A549 (cell line): ENCODE measurements at regions not wholly inside any gene's neighbourhood (a gene's known extent, or its start where the extent isn't known, plus 50 kb on each side); places are given as distances from the start of the nearest gene placed in this dataset.

ENCODE experiments used
- CHD4 ChIP-seq: fragments of 200-600 bp; sonication (generic); IDR thresholded peaks from 2 replicates; pipeline ENCODE4 v1.6.1; 2016; ENCODE audit warnings: antibody characterized with exemption, mild to moderate bottlenecking, borderline replicate concordance
- EP300 ChIP-seq, 2 experiments: fragments of >200 bp; sonication (Bioruptor Twin); formaldehyde crosslinking; IDR thresholded peaks; 2 replicates in 1 of 2; 3 replicates in 1 of 2; pipeline ENCODE4 v1.6.1; 2016 to 2017
- HDAC2 ChIP-seq: fragments of 200-600 bp; sonication (generic); IDR thresholded peaks from 2 replicates; pipeline ENCODE4 v1.6.1; 2016
- KDM5A ChIP-seq: fragments of 200-600 bp; sonication (generic); IDR thresholded peaks from 2 replicates; pipeline ENCODE4 v1.6.1; 2016; ENCODE audit warnings: antibody characterized with exemption, mild to moderate bottlenecking
- NFE2L2 ChIP-seq: fragments of 150-350 bp; conservative IDR thresholded peaks from 2 replicates; pipeline ENCODE4 v1.6.1; 2014; ENCODE audit warnings: low read length
- TF ChIP-seq, protein P1 (sequence below): fragments of >200 bp; sonication (Bioruptor Twin); formaldehyde crosslinking; IDR thresholded peaks from 3 replicates; pipeline ENCODE4 v1.5.1; 2016
- TF ChIP-seq, protein P2 (sequence below): IDR thresholded peaks from 2 replicates; pipeline ENCODE4 v1.6.1; 2012; ENCODE audit warnings: low read depth, borderline replicate concordance
- TF ChIP-seq, protein P3 (sequence below): fragments of 450-650 bp; IDR thresholded peaks from 2 replicates; pipeline ENCODE4 v1.6.1; 2014; ENCODE audit warnings: antibody characterized with exemption
- TF ChIP-seq, protein P4 (sequence below): fragments of >200 bp; sonication (Bioruptor Twin); formaldehyde crosslinking; IDR thresholded peaks from 3 replicates; pipeline ENCODE4 v1.6.1; 2016
- TF ChIP-seq, protein P5 (sequence below): fragments of >200 bp; sonication (Bioruptor Twin); formaldehyde crosslinking; IDR thresholded peaks from 2 replicates; pipeline ENCODE4 v1.6.1; 2016

DNA sequence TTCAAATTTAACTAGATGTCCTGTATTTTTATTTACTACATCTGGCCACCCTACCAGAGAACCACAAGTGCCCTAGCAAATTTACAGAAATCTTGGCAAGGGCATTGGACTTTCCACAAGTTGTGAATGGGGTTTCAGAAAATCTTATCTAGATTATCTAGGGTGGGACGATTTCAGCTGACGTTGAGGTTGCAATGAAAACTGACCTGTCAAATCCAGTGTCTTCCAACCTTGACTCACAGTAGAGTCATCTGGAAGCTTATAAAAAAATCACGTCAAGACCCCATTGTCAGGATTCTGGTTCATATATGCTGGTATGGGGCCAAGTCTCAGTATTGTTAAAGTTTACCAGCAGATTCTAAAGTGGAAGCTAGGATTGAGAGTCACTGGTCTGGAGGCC lies 109.6 kb upstream of the ACTBL2 start:
- TF ChIP-seq CHD4 (no peak), HDAC2 (no peak), EP300 (IDR thresholded peaks at IDR 0.05) (no peak), NFE2L2 (no peak), KDM5A (no peak)
- TF ChIP-seq, protein P1, sequence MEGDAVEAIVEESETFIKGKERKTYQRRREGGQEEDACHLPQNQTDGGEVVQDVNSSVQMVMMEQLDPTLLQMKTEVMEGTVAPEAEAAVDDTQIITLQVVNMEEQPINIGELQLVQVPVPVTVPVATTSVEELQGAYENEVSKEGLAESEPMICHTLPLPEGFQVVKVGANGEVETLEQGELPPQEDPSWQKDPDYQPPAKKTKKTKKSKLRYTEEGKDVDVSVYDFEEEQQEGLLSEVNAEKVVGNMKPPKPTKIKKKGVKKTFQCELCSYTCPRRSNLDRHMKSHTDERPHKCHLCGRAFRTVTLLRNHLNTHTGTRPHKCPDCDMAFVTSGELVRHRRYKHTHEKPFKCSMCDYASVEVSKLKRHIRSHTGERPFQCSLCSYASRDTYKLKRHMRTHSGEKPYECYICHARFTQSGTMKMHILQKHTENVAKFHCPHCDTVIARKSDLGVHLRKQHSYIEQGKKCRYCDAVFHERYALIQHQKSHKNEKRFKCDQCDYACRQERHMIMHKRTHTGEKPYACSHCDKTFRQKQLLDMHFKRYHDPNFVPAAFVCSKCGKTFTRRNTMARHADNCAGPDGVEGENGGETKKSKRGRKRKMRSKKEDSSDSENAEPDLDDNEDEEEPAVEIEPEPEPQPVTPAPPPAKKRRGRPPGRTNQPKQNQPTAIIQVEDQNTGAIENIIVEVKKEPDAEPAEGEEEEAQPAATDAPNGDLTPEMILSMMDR = no peak
- TF ChIP-seq, protein P2, sequence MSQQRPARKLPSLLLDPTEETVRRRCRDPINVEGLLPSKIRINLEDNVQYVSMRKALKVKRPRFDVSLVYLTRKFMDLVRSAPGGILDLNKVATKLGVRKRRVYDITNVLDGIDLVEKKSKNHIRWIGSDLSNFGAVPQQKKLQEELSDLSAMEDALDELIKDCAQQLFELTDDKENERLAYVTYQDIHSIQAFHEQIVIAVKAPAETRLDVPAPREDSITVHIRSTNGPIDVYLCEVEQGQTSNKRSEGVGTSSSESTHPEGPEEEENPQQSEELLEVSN = no peak
- TF ChIP-seq, protein P3, sequence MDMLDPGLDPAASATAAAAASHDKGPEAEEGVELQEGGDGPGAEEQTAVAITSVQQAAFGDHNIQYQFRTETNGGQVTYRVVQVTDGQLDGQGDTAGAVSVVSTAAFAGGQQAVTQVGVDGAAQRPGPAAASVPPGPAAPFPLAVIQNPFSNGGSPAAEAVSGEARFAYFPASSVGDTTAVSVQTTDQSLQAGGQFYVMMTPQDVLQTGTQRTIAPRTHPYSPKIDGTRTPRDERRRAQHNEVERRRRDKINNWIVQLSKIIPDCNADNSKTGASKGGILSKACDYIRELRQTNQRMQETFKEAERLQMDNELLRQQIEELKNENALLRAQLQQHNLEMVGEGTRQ = no peak
- TF ChIP-seq, protein P4, sequence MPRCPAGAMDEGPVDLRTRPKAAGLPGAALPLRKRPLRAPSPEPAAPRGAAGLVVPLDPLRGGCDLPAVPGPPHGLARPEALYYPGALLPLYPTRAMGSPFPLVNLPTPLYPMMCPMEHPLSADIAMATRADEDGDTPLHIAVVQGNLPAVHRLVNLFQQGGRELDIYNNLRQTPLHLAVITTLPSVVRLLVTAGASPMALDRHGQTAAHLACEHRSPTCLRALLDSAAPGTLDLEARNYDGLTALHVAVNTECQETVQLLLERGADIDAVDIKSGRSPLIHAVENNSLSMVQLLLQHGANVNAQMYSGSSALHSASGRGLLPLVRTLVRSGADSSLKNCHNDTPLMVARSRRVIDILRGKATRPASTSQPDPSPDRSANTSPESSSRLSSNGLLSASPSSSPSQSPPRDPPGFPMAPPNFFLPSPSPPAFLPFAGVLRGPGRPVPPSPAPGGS = no peak
- TF ChIP-seq, protein P5, sequence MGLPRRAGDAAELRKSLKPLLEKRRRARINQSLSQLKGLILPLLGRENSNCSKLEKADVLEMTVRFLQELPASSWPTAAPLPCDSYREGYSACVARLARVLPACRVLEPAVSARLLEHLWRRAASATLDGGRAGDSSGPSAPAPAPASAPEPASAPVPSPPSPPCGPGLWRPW = no peak
